Prostate gland (tissue), 2 donors: ENCODE measurements at regions not wholly inside any gene's neighbourhood (a gene's known extent, or its start where the extent isn't known, plus 50 kb on each side); places are given as distances from the start of the nearest gene placed in this dataset.

Experiments used
- CTCF ChIP-seq, 4 experiments: fragments of 200-600 bp in 2 of 4; fragments of 450-650 bp in 2 of 4; sonication (generic) in 2 of 4; IDR thresholded peaks; 1 replicate in 3 of 4; 2 replicates in 1 of 4; pipeline ENCODE4 v1.5.1; 2016 to 2019; ENCODE audit warnings: antibody characterized with exemption in 4 of 4, mild to moderate bottlenecking in 2 of 4, moderate library complexity in 2 of 4
- POLR2A ChIP-seq: fragments of 450-650 bp; IDR thresholded peaks from one replicate; pipeline ENCODE4 v1.6.1; 2016; ENCODE audit warnings: antibody characterized with exemption, mild to moderate bottlenecking
- POLR2AphosphoS5 ChIP-seq: sonication (generic); formaldehyde crosslinking; IDR thresholded peaks from one replicate; pipeline ENCODE4 v1.6.1; 2017; ENCODE audit warnings: antibody characterized with exemption

- TF ChIP-seq POLR2A (no peak), CTCF (IDR thresholded peaks at IDR 0.05) (no peak), POLR2AphosphoS5 (no peak)
Observed at GRCh38 chr4:155512046-155512445, 135.3 kb upstream of the MAP9 start.
